Stimulated activated CD4-positive, alpha-beta T cell treated with anti-CD3 and anti-CD28 coated beads, Interleukin-4, amount 100 ng/mL, for 24 hours (primary cell): ENCODE measurements at regions not wholly inside any gene's neighbourhood (a gene's known extent, or its start where the extent isn't known, plus 50 kb on each side); places are given as distances from the start of the nearest gene placed in this dataset.
A peak's percentile ranks its signal among the peaks of the same experiment; 100 is the strongest.
"Not testable (repeated sequence)": the region's sequence is repeated elsewhere in the genome, so short reads cannot be mapped to it uniquely, and the experiment has no call there.

Experiments used
- DNase-seq: peaks from one replicate; pipeline ENCODE4 v3.0.0-alpha.2; 2020

DNA sequence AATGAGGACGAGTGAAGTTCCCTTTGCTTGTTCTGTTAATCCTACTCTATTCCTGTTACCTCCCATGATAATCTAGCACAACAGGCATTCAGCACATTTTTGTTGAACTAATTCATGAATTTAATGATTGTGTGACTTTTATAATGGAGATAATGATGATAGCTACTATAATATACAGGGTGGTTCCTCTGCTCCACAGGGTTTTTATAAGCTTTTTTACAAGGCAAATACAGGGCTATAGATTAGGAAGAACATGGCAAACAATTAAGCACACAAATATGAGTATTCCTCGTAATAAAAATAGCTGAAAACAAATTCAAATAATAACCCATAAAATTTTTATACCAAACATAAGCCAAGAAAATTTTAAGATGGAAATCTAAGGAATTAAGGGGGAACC, 145.6 kb upstream of the TMTC1 start:
- DNase-seq: no peak

DNA sequence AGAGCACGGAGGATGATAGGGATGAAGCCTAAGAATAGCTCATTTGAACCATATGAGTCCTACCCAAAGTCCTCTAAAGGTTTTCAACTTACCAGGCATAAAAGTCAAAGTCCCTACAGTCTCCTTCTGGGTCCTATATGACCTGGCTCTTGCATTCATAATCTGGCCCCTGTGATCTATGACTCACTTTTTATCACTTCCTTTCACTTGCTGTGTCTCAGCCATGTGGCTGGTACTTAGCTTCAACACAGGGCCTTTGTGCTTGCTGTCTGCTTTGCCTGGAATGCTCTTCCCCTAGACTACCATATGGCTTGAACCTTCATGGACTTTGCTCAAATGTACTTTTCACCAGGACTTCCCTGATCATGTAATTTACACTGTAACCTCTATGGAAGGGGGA, 137.6 kb upstream of the TMTC1 start:
- no peak for DNase-seq

DNA sequence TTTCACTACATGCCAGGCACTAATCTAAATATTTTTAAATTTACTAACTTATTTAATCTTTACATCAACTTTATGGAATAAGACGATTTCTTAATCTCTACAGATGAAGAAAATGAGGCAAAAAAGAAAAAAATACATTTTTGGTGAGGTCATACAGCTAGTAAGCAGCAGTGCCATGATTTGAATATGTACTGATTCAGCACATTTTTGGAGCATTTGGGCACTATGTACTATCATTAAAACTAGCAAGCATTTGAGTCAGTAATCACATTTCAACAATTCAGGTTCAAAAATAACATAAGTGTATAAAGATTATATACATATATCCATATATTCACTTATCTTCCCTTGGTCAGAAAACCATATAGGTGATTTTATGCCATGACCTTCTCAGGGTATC, 124.4 kb upstream of the TMTC1 start:
- DNase-seq: no peak

DNA sequence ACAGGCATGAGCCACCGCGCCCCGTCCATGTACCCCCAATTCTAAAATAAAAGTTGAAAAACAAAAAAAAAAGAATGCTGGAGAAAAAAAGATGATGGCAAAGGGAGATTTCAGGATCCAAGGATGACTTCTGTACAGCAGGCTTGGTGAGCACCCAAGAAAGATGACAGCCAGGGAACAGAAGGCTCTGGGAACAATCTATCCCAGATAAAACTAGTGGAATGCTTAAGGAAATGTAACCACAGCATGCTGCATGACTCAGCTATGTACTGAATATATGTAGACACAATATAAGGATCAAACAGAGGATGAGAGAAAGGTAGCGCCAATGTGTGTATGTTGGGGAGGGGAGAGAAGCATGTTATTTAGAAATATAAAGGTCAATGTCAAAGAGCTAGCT, 123.7 kb upstream of the TMTC1 start:
- DNase-seq: no peak

DNA sequence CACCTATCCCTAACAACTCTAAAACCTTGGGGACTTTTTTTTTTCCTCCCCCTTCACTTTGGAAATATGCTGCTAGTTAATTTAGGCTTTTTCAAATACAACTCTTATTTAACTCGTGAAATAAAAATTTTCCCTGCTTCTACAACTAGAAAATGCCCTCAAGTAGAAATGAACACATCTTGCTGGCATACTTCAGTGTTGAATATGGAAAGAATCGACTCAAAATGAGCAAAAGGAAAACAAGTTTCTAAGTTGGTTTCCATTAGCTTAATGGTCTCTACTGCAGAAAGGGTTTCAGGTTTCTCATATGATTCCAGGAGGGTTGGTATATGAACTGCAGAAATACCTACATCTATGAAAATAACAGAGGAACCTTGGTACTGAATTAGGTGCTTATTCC, 118.3 kb upstream of the TMTC1 start:
- DNase-seq: no peak

DNA sequence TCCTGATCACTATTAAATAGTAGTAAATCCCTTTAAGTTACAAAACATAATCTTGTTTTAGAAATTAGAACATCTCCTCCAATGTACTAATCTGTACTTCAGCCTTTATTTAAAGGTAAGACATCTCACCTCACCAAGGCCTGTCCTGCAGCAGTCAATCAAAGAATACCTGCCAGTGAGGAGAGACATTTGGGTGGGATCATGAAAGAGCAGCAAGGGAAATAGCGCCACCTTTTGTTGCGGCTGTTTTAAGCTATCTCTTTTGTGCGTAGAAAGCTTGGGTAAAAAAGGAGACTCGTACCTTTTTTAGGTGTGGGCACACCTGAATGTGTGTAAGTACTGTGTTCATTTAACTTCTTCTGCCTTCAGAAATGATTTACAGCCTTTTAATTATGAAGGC, 117.8 kb upstream of the TMTC1 start:
- DNase-seq: no peak

DNA sequence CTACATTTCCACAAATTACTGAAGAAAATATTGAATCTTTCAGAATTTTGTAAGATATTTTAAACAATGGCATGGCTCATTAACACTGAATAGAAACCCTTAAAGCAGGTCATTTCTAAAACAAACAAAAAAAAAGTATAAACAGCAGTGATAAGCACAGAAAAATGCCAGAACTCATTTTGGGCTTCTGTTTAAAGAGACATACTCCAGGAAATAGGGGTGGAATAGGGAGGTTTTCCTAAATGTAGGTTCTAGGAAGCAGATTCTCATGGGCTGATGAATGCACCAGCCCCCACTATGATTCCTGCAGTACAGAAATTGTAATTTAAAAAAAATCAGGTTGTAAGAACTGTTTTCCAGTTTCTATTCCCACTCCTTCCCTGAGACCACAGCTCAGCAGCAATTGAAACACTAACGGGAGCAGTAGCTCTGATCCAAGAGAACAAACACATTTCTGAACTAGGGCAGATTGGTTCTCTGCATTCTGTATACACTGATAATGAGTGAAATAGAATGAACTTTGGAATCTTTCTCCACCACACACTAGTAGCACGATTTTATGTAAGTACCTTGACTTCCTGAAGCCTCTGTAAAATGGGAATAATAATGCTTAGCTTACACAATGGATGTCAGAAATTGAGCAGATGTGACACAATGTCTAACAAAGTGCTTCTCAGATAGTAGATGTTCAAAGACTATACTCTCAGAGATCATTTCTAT, 115.6 kb upstream of the TMTC1 start:
- no peak for DNase-seq

DNA sequence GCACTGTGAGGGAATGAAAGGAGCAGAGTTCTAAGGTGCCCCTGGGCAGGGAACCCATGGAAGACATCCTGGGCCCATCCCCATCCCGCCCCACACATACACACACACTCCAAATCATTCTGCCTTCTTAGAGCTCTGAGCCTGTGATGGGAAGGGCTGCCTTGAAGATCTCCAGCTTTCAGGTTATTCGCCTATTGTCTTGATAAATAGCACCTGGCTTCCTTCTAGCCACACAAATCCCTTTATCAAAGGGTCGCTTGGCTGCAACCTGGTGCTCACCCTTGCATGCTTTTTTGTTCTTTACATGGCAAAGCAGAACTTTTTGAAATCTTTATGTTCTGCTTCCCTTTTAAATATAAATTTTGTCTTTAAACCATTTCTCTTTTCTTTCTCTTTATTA, 112.2 kb upstream of the TMTC1 start:
- DNase-seq: no peak

DNA sequence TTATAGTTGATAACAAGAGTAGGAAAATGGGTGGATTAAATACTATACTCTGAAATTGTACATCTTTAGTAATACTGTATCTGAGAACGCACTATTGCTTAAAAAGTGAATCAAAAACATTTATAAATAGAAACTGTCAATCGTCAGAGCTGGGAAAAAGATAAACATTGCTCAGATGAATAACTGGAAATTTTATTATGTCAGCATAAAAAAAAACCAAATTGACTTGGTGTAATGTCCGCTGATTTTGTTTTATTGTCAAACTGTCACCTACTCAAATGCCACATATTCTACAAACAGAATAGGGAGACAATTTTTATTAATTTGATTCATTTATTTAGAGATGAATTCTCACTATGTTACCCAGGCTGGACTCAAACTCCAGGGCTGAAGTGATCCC, 109.3 kb upstream of the TMTC1 start:
- no peak for DNase-seq

DNA sequence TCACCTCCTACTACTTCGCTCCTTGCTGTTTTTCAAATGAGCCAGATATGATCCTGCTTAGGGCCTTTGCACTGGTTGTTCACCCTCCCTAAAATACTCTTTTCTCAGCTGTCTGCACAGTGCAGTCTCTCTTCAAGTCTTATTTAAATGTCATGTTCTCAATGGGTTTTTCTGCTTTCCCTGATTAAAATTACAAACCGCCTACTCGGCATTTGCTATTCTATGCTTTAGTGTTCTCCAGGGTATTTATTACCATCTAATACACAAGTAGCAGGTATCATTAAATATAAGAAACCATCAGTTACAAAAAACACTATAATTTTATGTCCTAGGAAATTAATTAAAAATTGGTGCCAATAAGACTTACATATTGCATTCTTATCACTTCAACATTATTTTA, 108.0 kb upstream of the TMTC1 start:
- DNase-seq: no peak

DNA sequence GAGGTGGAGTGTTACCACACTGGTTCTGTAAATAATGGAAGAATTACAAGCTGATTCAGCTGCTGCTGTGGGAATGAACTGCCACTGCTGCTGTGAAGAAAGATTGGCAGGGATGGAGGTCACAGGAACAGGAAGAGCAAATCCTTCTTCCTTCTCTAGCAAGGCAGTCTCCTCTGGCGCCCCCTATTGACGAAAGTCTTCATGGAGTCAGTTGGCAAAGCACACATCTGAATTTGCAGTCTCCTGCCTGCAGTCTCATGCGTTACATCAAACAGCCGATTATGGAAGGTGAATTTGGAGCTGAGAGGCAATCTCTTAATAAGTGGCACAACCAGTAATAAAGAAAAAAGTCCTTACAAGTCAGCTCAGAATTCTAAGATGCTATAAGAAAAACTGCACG, 106.0 kb upstream of the TMTC1 start:
- DNase-seq: peak; percentile 5

DNA sequence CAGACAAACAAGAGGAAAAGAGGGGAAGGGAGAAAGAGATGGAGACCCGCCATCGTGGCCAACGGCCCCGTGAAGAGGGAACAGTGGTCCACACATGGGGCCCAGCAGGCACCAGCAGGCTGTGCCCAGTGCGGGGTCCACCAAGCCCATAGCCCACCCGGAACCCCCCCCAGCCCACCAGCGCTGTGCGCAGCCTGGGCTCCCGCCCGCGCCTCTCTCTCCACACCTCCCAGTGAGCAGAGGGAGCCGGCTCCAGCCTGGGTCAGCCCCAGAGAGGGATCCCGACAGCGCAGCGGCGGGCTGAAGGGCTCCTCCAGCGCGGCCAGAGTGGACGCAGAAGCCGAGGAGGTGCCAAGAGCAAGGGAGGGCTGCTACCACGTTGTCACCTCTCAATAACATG, 105.0 kb upstream of the TMTC1 start:
- no peak for DNase-seq

DNA sequence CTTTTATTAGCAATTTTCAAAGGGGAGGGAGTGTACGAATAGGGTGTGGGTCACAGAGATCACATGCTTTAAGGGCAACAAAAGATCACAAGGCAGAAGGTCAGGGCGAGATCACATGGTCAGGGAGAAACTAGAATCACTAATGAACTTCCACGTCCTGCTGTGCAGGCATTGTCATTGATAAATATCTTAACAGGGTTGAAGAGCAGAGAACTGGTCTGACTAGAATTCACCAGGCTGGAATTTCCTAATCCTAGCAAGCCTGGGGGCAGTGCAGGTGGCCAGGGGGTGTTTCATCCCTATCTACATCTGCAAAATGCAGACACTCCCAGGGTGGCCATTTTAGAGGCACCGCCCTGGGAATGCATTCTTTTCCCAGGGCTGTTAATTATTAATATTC, 101.2 kb upstream of the TMTC1 start:
- DNase-seq: not testable (repeated sequence)

DNA sequence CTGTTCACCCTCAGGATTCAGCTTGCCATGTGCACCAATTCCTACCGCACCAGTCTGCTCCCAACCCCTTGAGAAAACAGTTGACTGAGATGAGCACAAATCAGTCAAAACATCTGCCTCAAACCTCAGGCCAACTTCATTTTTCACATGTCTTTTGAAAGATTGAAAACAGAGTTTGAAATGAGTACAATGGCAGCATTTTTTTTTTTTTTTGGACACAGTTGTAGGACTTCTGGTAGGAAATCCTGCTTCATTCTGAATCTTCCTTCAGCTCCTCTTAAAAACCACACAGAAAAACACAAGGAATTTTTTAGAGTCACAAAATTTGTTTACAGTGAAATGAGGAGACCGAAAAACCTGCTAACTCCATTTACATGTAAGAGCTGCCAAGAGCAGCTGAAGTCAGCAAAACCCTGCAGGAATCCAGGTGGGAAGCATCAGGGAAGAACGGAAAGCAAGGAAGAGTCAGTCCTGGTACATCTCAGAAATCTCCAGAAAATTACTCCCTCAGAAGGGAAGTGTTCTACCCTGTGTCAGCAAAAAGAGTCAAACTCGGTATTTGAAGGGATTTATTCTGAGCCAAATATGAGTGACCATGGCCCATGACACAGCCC, 100.3 kb upstream of the TMTC1 start:
- DNase-seq: no peak

DNA sequence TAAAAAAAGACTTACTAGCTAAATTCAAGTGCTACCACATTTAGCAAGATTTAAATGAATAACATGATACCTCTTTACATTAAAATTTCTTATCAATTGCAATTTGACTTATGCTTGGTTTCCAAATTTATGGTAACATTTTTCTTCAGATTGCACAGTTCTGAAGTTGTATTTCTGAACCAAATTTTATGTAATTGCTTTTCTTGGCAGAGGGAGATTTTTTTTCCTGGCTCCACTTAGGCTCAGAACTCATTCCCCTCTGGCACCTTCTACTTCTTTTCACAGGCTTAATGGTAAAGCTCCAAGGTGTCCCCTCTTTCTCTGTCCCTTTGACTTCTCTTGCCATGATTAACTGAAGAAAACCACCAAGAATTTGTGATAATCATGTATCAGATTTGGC, 99.8 kb upstream of the TMTC1 start:
- DNase-seq: no peak

DNA sequence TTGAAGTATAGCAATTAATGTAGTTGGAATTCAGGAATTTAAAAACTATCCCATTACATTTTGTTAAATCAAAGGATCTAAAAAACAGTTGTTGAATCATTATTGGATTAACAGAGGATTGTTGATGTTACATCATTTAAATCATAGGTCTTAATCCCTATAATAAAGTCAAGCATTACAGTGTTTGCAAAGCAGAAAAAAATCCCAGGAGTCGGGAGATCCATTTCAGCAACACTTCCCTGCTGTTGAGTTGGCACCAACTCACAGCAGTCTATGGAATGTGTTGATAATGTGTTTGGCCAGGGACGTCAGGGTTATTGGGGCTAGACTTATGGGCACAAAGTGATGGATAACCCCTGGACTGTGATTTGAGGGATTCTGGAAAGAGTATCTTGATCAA, 99.1 kb upstream of the TMTC1 start:
- no peak for DNase-seq

DNA sequence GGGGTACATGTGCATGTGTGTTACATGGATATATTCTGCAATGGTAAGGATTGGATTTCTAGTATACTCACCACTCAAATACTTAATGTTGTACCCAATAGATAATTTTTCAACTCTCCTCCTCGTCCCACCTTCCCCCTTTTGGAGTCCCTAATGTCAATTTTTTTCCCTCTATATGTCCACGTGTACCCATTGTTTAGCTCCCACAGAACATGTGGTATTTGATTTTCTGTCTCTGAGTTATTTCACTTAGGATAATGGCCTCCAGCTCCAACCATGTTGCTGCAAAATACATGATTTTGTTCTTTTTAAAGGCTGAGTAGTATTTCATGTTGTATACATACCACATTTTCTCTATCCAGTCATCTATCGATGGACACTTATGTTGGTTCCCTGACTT, 97.2 kb upstream of the TMTC1 start:
- no peak for DNase-seq

DNA sequence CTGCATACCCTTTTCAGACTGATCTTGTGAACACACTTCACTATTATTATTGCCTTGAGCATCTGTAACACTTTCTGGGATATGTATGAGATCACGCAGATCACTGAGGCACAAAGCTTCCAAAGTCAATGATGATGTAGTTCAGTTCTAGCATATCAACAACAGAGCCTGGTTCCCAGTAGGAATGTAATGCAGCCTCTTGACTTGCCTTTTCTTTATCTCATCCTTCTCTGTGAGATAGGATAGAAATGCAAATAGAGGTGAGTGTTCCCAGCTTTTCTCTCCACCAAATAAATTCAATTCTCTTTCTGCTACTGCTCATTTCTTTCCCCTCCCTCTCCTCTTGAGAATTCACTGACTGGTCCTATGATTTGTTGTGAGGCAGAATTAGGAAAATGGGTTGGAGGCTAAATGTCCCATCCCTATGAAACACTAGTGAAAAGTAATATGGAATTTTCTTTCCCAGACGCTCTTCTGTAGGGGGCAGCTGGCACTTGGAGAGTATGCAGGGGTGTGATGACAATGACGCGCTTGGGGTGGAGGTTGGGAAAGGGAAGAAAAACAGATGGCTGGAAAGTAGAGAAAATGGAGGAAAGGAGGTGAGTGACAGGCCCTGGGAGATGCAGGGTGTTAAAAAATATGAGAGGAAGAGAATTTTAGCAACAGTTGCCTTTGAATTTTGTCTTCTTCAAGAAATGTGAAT, 96.0 kb upstream of the TMTC1 start:
- no peak for DNase-seq

DNA sequence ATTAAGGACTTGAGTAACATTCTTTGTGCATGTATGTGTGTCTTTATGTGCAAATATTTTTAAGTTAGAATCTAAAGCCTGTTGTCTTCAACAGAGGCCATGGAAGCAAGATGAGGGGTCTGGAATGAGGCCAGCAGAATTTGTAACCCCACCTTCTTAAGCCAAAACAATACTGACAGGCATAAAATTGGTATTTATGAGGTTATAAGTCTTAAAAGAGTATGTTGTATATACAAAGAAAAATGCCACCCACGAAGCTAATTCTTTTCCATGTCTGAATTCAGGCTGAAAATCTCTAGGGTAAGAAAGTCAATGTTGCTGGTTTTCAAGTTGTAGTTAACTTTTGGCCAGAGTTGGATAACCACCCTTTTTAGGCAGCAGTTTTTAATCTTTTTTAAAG, 86.2 kb upstream of the TMTC1 start:
- no peak for DNase-seq

DNA sequence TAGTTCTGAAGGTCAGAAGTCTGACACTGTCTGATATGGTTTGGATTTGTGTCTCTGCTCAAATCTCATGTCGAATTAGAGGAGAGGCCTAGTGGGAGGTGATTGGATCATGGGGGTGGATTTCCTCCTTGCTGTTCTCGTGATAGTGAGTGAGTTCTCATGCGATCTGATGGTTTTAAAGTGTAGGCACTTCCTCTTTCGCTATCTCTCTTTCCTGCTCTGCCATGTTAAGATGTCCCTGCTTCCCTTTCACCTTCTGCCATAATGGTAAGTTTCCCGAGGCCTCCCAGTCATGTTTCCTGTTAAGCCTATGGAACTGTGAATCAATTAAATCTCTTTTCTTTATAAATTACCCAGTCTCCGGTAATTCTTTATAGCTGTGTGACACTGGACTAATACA, 84.1 kb upstream of the TMTC1 start:
- no peak for DNase-seq

DNA sequence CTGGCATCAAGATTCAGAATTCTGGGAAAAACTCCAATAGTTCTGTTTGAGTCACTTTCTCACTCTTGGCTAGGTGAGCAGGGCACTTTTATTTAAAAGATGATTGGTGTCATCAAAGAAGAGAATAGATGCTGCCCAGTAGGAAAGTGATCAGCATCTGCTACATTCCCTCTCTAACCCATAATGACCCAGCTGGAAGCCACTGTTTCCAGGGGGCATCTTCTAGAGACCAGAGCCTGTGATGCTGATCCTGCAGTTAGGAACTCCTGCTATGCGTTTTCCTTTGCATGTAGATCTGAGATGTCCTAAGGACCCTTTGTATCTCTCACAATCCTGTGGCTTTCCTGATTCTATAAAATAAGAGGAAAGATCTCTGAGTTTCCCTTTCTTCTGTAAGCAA, 79.9 kb upstream of the TMTC1 start:
- DNase-seq: no peak

DNA sequence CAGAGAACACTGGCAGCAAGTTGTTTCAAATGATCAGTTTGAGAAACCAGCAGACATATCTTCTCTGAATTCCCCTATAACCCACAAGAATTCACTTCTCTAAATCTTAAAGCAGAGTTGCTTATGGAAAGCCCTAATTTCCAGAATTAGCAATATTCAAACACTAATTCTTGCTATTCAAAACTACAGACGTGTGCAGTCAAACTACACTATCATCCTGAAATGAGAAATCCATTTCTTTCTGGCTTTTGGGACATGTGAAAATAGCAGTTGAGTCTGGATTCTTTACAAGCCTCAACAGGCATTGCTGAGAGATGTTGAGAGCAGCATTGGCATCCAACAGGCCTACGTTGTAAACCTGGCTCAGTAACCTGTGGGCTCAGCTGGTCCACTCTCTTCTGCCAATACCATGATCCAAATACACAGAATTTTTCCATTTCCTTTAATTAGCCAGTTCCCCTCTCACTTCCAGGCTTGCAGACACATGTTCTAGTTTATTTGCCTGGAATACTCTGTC, 74.6 kb upstream of the TMTC1 start:
- no peak for DNase-seq

DNA sequence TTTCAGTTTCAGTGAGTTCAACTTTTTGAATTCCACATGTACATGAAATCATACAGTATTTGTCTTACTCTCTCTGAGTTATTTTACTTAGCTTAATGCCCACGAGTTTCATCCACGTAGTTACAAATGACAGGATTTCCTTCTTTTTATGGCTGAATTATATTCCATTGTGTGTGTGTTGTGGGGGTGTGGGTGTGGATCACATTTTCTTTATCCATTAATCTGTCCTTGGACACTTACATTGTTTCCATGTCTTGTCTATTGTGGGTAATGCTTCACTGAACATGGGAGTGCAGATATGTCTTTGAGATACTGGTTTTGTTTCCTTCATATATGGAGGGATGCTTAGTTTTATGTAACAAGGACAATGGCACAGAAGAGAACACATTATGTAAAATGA, 63.5 kb upstream of the TMTC1 start:
- no peak for DNase-seq

DNA sequence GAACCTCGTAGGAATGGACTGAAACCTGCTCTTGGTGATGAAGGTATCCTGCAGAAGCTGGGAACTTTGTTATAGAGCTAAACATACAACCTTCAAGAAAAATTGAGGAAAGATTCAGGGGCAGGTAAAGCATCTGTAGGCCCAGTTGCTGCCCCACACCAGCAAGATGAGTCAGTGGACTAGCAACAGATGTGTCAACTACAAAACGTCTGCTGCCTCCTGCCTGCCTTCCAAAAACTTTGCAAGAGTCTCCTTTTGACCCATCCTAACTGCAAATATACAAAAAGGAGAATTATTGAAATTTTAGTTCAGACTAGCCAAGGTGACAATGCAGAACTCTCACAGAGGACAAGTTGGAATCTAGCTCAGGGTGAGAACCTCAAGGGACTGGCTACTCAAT, 60.9 kb upstream of the TMTC1 start:
- DNase-seq: no peak
